Body of pancreas (tissue), 4 donors: ENCODE measurements at regions not wholly inside any gene's neighbourhood (a gene's known extent, or its start where the extent isn't known, plus 50 kb on each side); places are given as distances from the start of the nearest gene placed in this dataset.

Source experiments
- ATAC-seq: fragments of 150-250 bp; one replicate; pipeline ENCODE4 v1.9.1; 2016
- DNase-seq, 4 donors: peaks; one replicate each; pipeline ENCODE4 v3.0.0-alpha.2; 2019
- H3K27ac ChIP-seq, 4 donors: fragments of 200-600 bp; sonication (generic); 1 replicate in 3 of 4; 2 replicates in 1 of 4; pipeline versions ENCODE4 v1.5.1 to v1.6.1; 2016 to 2019; ENCODE audit warnings: mild to moderate bottlenecking in 1 of 4, mixed read lengths in 1 of 4, moderate library complexity in 1 of 4
- H3K27me3 ChIP-seq, 2 donors: fragments of 200-600 bp; sonication (generic); one replicate each; pipeline ENCODE4 v1.6.0; 2016; ENCODE audit warnings: mild to moderate bottlenecking in 1 of 2
- H3K36me3 ChIP-seq, 2 donors: fragments of 200-600 bp; sonication (generic); replicated peaks in 1 of 2; 2 replicates each; pipeline ENCODE4 v1.5.1; 2016; ENCODE audit warnings: low read depth in 2 of 2; ENCODE audit not compliant: insufficient read depth in 1 of 2
- H3K4me1 ChIP-seq: fragments of 200-600 bp; sonication (generic); one replicate; pipeline ENCODE4 v1.6.0; 2016
- H3K4me3 ChIP-seq, 2 donors: fragments of 200-600 bp; sonication (generic); 1 replicate in 1 of 2; 2 replicates in 1 of 2; pipeline ENCODE4 v1.5.1; 2016 to 2019
- H3K9me3 ChIP-seq, 3 donors: fragments of 200-600 bp; sonication (generic); 1 replicate in 2 of 3; 2 replicates in 1 of 3; pipeline ENCODE4 v1.5.1; 2016
- CTCF ChIP-seq, 7 experiments: fragments of 450-650 bp in 4 of 7; fragments of 200-600 bp in 3 of 7; sonication (generic) in 3 of 7; IDR thresholded peaks; one replicate each; pipeline ENCODE4 v1.5.1; 2016 to 2019; ENCODE audit warnings: antibody characterized with exemption in 7 of 7
- POLR2A ChIP-seq, 3 donors: fragments of 450-650 bp; IDR thresholded peaks; one replicate each; pipeline ENCODE4 v1.6.1; 2016; ENCODE audit warnings: antibody characterized with exemption in 3 of 3, mild to moderate bottlenecking in 2 of 3
- WGBS, 2 donors: methylation state at CpG; one replicate each; pipeline ENCODE4 v1.1.5; 2017; 5-methylcytosine and 5-hydroxymethylcytosine counted together
- intact Hi-C: fragments of 100-400 bp; cut with DNase I; formaldehyde crosslinking; loops from one replicate; pipeline ENCODE4 v1.15.1; 2023

- Histone ChIP-seq H3K27me3 (no peaks in the 10 kb centered on the region), H3K36me3 (no peaks in the 10 kb centered on the region), H3K4me1 (no peaks in the 10 kb centered on the region), H3K27ac (no peak overlapping the region), H3K9me3 (no peaks in the 10 kb centered on the region), H3K4me3 (no peak overlapping the region)
- intact Hi-C loops = no loop called here
- no peak for ATAC-seq
- 41% methylated on average over 2 of the region's 2 CpGs; no CpG with 5 or more reads in 1 of the 2 donors for WGBS, 2 donors
- DNase-seq = no peak
- TF ChIP-seq CTCF (IDR thresholded peaks at IDR 0.05) = no peak
- TF ChIP-seq POLR2A (IDR thresholded peaks at IDR 0.05) = no peak
These were observed 206.4 kb upstream of the BCOR start for GRCh38 chrX:40304115-40304514.

DNA sequence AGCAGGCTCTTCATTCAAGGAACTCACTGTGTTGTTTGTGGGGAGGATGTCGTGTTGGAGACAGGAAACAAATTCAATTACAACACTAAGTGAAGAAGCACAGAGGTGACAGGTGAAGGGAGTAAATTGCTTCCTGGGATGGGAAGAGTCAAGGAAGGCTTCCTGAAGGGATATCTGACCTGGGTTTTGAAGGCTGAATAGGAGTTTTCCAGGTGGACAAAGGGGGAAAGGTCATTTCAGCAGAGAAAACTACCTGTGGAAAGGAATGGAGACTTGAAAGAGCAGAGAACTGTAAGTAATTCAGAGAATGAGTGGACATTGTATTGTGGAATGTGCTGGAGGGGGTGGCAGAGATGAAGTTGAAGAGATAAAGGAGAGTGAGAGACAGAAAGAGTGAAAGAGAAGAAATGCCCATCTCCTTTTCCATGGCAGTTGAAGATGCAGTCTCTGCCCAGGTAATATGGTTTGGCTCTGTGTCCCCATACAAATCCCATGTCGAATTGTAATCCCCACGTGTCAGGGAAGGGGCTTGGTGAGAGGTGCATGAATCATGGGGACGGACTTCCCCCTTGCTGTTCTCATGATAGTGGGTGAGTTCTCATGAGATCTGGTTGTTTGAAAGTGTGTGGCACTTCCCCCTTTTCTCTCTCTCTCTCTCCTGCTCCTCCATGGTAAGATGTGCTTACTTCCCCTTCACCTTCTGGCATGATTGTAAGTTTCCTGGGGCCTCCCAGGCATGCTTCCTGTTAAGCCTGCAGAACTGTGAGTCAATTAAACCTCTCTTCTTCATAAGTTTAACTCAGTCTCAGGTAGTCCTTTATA is 205.7 kb upstream of the BCOR start:
- DNase-seq = no peak
- no peaks in the 10 kb centered on the region for H3K27me3 ChIP-seq
- H3K4me1 ChIP-seq = no peaks in the 10 kb centered on the region
- H3K4me3 ChIP-seq = no peak overlapping the region
- no peak for TF ChIP-seq POLR2A (IDR thresholded peaks at IDR 0.05)
- TF ChIP-seq CTCF (IDR thresholded peaks at IDR 0.05) = no peak
- no peak for ATAC-seq
- H3K36me3 ChIP-seq = no peaks in the 10 kb centered on the region
- no peaks in the 10 kb centered on the region for H3K9me3 ChIP-seq
- intact Hi-C loops = no loop called here
- 46 to 64% methylated on average over 4 of the region's 4 CpGs for WGBS, 2 donors
- no peak overlapping the region for H3K27ac ChIP-seq

- Histone ChIP-seq H3K4me3 (no peak overlapping the region), H3K27ac (no peak overlapping the region), H3K9me3 (no peaks in the 10 kb centered on the region), H3K27me3 (no peaks in the 10 kb centered on the region), H3K4me1 (no peaks in the 10 kb centered on the region), H3K36me3 (no peaks in the 10 kb centered on the region)
- intact Hi-C loops = no loop called here
- DNase-seq (no peak), ATAC-seq (no peak)
- 76 to 100% methylated on average over 2 to 10 of the region's 15 CpGs for WGBS, 2 donors
- TF ChIP-seq CTCF (IDR thresholded peaks at IDR 0.05) = no peak
- no peak for TF ChIP-seq POLR2A (IDR thresholded peaks at IDR 0.05)
These were observed 202.6 kb upstream of the BCOR start for GRCh38 chrX:40300286-40300890.

- intact Hi-C loops = no loop called here
- no peaks in the 10 kb centered on the region for H3K4me1 ChIP-seq
- DNase-seq (no peak), ATAC-seq (no peak)
- H3K27me3 ChIP-seq = no peaks in the 10 kb centered on the region
- H3K4me3 ChIP-seq = no peak overlapping the region
- H3K36me3 ChIP-seq = no peaks in the 10 kb centered on the region
- no peaks in the 10 kb centered on the region for H3K9me3 ChIP-seq
- no peak overlapping the region for H3K27ac ChIP-seq
- TF ChIP-seq CTCF (IDR thresholded peaks at IDR 0.05) (no peak), POLR2A (IDR thresholded peaks at IDR 0.05) (no peak)
- WGBS, 2 donors = 61 to 79% methylated on average over 3 to 9 of the region's 9 CpGs
These were observed 201.9 kb upstream of the BCOR start for GRCh38 chrX:40299641-40300046.
